ENCODE measurements at regions not wholly inside any gene's neighbourhood (a gene's known extent, or its start where the extent isn't known, plus 50 kb on each side); places are given as distances from the start of the nearest gene placed in this dataset.

- TF ChIP-seq CTCF (IDR thresholded peaks at IDR 0.05): no peak
- TF ChIP-seq POLR2A (IDR thresholded peaks at IDR 0.05): no peak
Measured at GRCh38 chr2:45224321-45224992, 215.2 kb upstream of the SIX2 start.
